Epithelial cell of esophagus (primary cell): ENCODE measurements at regions not wholly inside any gene's neighbourhood (a gene's known extent, or its start where the extent isn't known, plus 50 kb on each side); places are given as distances from the start of the nearest gene placed in this dataset.

Experiments used
- DNase-seq: peaks from one replicate; pipeline ENCODE4 v3.0.0; 2010; ENCODE audit warnings: low read depth
- H3K4me3 ChIP-seq: 2 replicates; pipeline ENCODE4 v1.5.1; 2011; ENCODE audit warnings: mild to moderate bottlenecking, low read length, control low read depth
- TF ChIP-seq, protein P1 (sequence below): IDR thresholded peaks from 2 replicates; pipeline ENCODE4 v1.5.1; 2011; ENCODE audit warnings: low read depth, mild to moderate bottlenecking, low read length, control low read depth, inconsistent platforms; ENCODE audit not compliant: insufficient read depth; ENCODE audit errors: missing control alignments

DNA sequence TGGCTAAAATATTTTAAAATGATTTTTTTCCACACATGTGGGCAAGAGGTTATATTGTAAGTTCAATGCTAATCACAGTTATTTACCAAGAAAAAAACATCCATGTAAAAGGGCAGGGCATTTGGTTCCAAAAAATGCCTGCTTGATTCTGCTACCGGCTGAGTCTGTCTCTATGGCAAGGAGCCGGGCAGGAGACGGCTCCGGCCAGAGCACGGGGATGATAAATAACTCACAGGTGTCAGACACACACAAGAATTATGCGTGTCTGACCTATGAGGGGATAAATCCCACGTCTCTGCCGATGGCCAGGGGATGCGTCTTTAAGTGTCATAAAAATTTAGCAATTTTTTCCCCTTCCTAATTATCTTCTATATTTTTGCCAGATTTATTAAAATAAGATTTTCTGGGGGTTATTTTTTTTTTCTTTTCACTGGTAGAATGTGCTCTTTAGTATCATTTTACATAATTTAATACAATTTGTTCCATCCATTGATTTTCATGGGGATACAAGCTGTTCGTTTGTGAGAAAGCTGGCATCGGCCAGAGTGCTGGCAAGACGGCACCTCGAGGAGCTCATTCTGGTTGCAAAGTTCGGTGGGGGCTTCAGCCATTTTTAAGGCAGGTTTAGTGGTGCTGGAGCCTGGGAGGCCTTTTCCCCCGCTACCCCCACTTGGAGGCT is 253.9 kb downstream of the ZNF536 start:
- H3K4me3 ChIP-seq, result no peak overlapping the region
- DNase-seq, result no peak
- TF ChIP-seq, protein P1, sequence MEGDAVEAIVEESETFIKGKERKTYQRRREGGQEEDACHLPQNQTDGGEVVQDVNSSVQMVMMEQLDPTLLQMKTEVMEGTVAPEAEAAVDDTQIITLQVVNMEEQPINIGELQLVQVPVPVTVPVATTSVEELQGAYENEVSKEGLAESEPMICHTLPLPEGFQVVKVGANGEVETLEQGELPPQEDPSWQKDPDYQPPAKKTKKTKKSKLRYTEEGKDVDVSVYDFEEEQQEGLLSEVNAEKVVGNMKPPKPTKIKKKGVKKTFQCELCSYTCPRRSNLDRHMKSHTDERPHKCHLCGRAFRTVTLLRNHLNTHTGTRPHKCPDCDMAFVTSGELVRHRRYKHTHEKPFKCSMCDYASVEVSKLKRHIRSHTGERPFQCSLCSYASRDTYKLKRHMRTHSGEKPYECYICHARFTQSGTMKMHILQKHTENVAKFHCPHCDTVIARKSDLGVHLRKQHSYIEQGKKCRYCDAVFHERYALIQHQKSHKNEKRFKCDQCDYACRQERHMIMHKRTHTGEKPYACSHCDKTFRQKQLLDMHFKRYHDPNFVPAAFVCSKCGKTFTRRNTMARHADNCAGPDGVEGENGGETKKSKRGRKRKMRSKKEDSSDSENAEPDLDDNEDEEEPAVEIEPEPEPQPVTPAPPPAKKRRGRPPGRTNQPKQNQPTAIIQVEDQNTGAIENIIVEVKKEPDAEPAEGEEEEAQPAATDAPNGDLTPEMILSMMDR, result no peak

GRCh38 chr19:30622276-30622675 is 250.1 kb downstream of the ZNF536 start:
- TF ChIP-seq, protein P1, result no peak
- H3K4me3 ChIP-seq, result no peak overlapping the region
- no peak for DNase-seq

DNA sequence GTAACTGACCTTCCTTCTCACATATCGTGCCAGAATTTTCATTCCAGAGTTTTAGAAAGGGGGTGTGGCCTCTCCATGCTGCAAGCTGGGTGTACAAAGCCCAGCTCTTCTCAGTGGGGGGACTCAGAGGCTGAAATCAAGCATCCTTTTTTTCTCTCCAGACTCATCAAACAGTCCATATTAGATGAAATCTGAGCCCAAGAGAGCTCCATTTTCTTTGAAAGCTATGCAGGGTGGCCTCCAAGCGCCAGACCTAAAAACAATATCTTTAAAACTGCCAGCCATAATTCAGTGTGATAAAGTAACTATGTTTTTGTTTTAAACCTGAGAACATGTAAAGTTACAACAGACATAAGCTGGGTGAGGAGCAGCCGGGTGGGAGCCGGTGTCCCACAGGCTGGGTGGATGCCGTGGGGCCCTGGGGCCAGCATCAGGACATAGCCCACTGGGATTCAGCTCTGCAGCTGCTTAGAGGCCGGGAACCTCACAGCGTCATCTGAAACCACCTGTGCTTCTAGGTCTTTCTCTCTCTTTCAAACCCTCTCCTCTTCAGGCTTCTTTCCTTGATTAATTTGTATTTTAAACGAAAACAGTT is 249.2 kb downstream of the ZNF536 start:
- no peak for DNase-seq
- TF ChIP-seq, protein P1, result no peak
- H3K4me3 ChIP-seq, result no peak overlapping the region

- TF ChIP-seq, protein P1, result no peak
- H3K4me3 ChIP-seq, result no peak overlapping the region
- DNase-seq, result no peak
Measured at GRCh38 chr19:30620354-30620753, 248.2 kb downstream of the ZNF536 start.

GRCh38 chr19:30609656-30610270 is 237.6 kb downstream of the ZNF536 start:
- no peak for DNase-seq
- no peak overlapping the region for H3K4me3 ChIP-seq
- TF ChIP-seq, protein P1, result no peak

- H3K4me3 ChIP-seq, result no peak overlapping the region
- DNase-seq, result no peak
- TF ChIP-seq, protein P1, result no peak
Measured at GRCh38 chr19:30608471-30608870, 236.3 kb downstream of the ZNF536 start.
